Common myeloid progenitor, CD34-positive (primary cell): ENCODE measurements at regions not wholly inside any gene's neighbourhood (a gene's known extent, or its start where the extent isn't known, plus 50 kb on each side); places are given as distances from the start of the nearest gene placed in this dataset.
A peak's percentile ranks its signal among the peaks of the same experiment; 100 is the strongest.

Source experiments
- CTCF ChIA-PET: fragments of 350-600 bp; sonication (Branson Sonifier 250); formaldehyde crosslinking; loops from one replicate; lab custom pipeline; 2021; ENCODE audit warnings: antibody characterized with exemption; lab: Charles Lee
- POLR2A ChIA-PET: fragments of 350-600 bp; sonication (Branson Sonifier 250); formaldehyde crosslinking; loops from one replicate; lab custom pipeline; 2021; ENCODE audit warnings: antibody characterized with exemption; lab: Charles Lee
- DNase-seq, 3 donors: peaks; one replicate each; pipeline versions ENCODE4 v3.0.0 to v3.0.0-alpha.2; 2013
- H3K27ac ChIP-seq, 2 experiments: 1 replicate in 1 of 2; 2 replicates in 1 of 2; pipeline ENCODE4 v1.7.0; 2013; ENCODE audit warnings: inconsistent platforms in 2 of 2, low read length in 2 of 2, mild to moderate bottlenecking in 2 of 2, low read depth in 1 of 2, moderate library complexity in 1 of 2; ENCODE audit not compliant: severe bottlenecking in 2 of 2, insufficient read depth in 1 of 2, poor library complexity in 1 of 2
- H3K27me3 ChIP-seq, 5 experiments: replicated peaks in 2 of 5; 1 replicate in 3 of 5; 2 replicates in 2 of 5; pipeline versions ENCODE4 v1.6.1 to v1.7.0; 2013; ENCODE audit warnings: low read length in 4 of 5, mild to moderate bottlenecking in 2 of 5, moderate library complexity in 2 of 5, inconsistent platforms in 1 of 5; ENCODE audit not compliant: insufficient read depth in 5 of 5, control insufficient read depth in 4 of 5
- H3K36me3 ChIP-seq, 4 experiments: 1 replicate in 2 of 4; 2 replicates in 2 of 4; pipeline versions ENCODE4 v1.6.1 to v1.7.0; 2013; ENCODE audit warnings: low read length in 3 of 4, control low read depth in 1 of 4, mild to moderate bottlenecking in 1 of 4; ENCODE audit not compliant: control insufficient read depth in 4 of 4, insufficient read depth in 4 of 4
- H3K4me1 ChIP-seq, 4 experiments: 1 replicate in 3 of 4; 2 replicates in 1 of 4; pipeline versions ENCODE4 v1.6.1 to v1.7.1; 2013; ENCODE audit warnings: low read length in 3 of 4, mild to moderate bottlenecking in 3 of 4, control low read depth in 1 of 4, inconsistent platforms in 1 of 4, moderate library complexity in 1 of 4; ENCODE audit not compliant: control insufficient read depth in 4 of 4, insufficient read depth in 4 of 4; ENCODE audit errors: control extremely low read depth in 1 of 4
- H3K4me3 ChIP-seq, 7 experiments: 1 replicate in 4 of 7; 2 replicates in 3 of 7; pipeline versions ENCODE4 v1.5.1 to v1.7.0; 2013; ENCODE audit warnings: mild to moderate bottlenecking in 7 of 7, low read length in 6 of 7, moderate library complexity in 6 of 7, inconsistent platforms in 2 of 7, low read depth in 2 of 7, control low read depth in 1 of 7; ENCODE audit not compliant: insufficient read depth in 4 of 7, control insufficient read depth in 1 of 7; ENCODE audit errors: extremely low read depth in 1 of 7
- H3K9me3 ChIP-seq, 5 experiments: 1 replicate in 4 of 5; 2 replicates in 1 of 5; pipeline versions ENCODE4 v1.6.1 to v1.7.1; 2013; ENCODE audit warnings: low read length in 4 of 5, mild to moderate bottlenecking in 2 of 5, inconsistent platforms in 1 of 5, low read depth in 1 of 5, moderate library complexity in 1 of 5; ENCODE audit not compliant: control insufficient read depth in 4 of 5, insufficient read depth in 2 of 5; ENCODE audit errors: control extremely low read depth in 1 of 5
- WGBS: methylation state at CpG from one replicate; pipeline ENCODE4 v1.1.5; 2013; ENCODE audit not compliant: insufficient coverage; 5-methylcytosine and 5-hydroxymethylcytosine counted together

- Histone ChIP-seq H3K4me1 (no peaks in the 10 kb centered on the region), H3K36me3 (no peaks in the 10 kb centered on the region), H3K27me3 (peaks cover 0 to 3% (median 0%) of the 10 kb centered on the region in 5 experiments), H3K4me3 (no peak overlapping the region), H3K9me3 (peaks cover 0 to 2% (median 0%) of the 10 kb centered on the region in 5 experiments), H3K27ac (no peak overlapping the region)
- POLR2A ChIA-PET = no interaction called here
- CTCF ChIA-PET = no interaction called here
- no peak for DNase-seq
Observed at GRCh38 chr6:97423190-97423589, 140.2 kb upstream of the MMS22L start.

GRCh38 chr6:97427648-97428047 is 144.6 kb upstream of the MMS22L start:
- no peak for DNase-seq
- ChIA-PET CTCF (no interaction called here), POLR2A (no interaction called here)
- H3K4me1 ChIP-seq = no peaks in the 10 kb centered on the region
- H3K36me3 ChIP-seq = no peaks in the 10 kb centered on the region
- H3K27ac ChIP-seq = no peak overlapping the region
- H3K9me3 ChIP-seq = no peaks in the 10 kb centered on the region
- peaks cover 0 to 3% (median 0%) of the 10 kb centered on the region in 5 experiments for H3K27me3 ChIP-seq
- H3K4me3 ChIP-seq = no peak overlapping the region

- H3K4me1 ChIP-seq = no peaks in the 10 kb centered on the region
- POLR2A ChIA-PET = no interaction called here
Observed at GRCh38 chr6:97437087-97437486, 154.1 kb upstream of the MMS22L start.

GRCh38 chr6:97438011-97438671 is 155.1 kb upstream of the MMS22L start:
- DNase-seq = no peak
- POLR2A ChIA-PET = no interaction called here
- Histone ChIP-seq H3K4me3 (no peak overlapping the region), H3K27me3 (peaks cover 0 to 4% (median 0%) of the 10 kb centered on the region in 5 experiments), H3K27ac (no peak overlapping the region), H3K4me1 (no peaks in the 10 kb centered on the region), H3K9me3 (no peaks in the 10 kb centered on the region), H3K36me3 (no peaks in the 10 kb centered on the region)
- WGBS = 97% methylated on average over 3 of the region's 4 CpGs
- CTCF ChIA-PET = interaction anchor here (0.9 to 2.1 kb wide), 3 partner anchors 11 to 254 kb away, joined by 3 to 8 read pairs (median 3); no protein-coding TSS in a partner anchor

More at GRCh38 chr6:97437087-97437486, 154.1 kb upstream of the MMS22L start:
- peak; percentile 14 to 27 (median 23) for DNase-seq
- H3K27ac ChIP-seq = no peak overlapping the region
- no peaks in the 10 kb centered on the region for H3K9me3 ChIP-seq
- H3K4me3 ChIP-seq = no peak overlapping the region
- CTCF ChIA-PET = interaction anchor here (1.0 to 2.1 kb wide), 2 partner anchors 12 to 253 kb away, joined by 4 to 8 read pairs; no protein-coding TSS in a partner anchor
- H3K36me3 ChIP-seq = no peaks in the 10 kb centered on the region
- peaks cover 0 to 4% (median 0%) of the 10 kb centered on the region in 5 experiments for H3K27me3 ChIP-seq
- WGBS = no CpG with 5 or more reads among the region's 3 CpGs

- Histone ChIP-seq H3K27me3 (no peaks in the 10 kb centered on the region), H3K36me3 (no peaks in the 10 kb centered on the region), H3K9me3 (no peaks in the 10 kb centered on the region), H3K27ac (no peak overlapping the region), H3K4me3 (no peak overlapping the region), H3K4me1 (no peaks in the 10 kb centered on the region)
- POLR2A ChIA-PET = no interaction called here
- DNase-seq = peak in 2 of 3 donors; percentile 8
- WGBS = 56% methylated on average over 4 of the region's 7 CpGs
- CTCF ChIA-PET = interaction anchor here (0.7 to 1.1 kb wide), 4 partner anchors 10 to 48 kb away, joined by 3 to 4 read pairs (median 3); no protein-coding TSS in a partner anchor
Observed at GRCh38 chr6:97440590-97441176, 157.7 kb upstream of the MMS22L start.

- DNase-seq = no peak
- POLR2A ChIA-PET = no interaction called here
- Histone ChIP-seq H3K4me3 (no peak overlapping the region), H3K27me3 (peaks cover 0 to 2% (median 0%) of the 10 kb centered on the region in 5 experiments), H3K36me3 (no peaks in the 10 kb centered on the region), H3K9me3 (no peaks in the 10 kb centered on the region), H3K4me1 (no peaks in the 10 kb centered on the region), H3K27ac (no peak overlapping the region)
- CTCF ChIA-PET = no interaction called here
- no CpG with 5 or more reads among the region's 5 CpGs for WGBS
Observed at GRCh38 chr6:97443408-97444080, 160.5 kb upstream of the MMS22L start.

GRCh38 chr6:97445407-97445806 is 162.4 kb upstream of the MMS22L start:
- H3K9me3 ChIP-seq = no peaks in the 10 kb centered on the region
- H3K4me3 ChIP-seq = no peak overlapping the region
- POLR2A ChIA-PET = no interaction called here
- H3K36me3 ChIP-seq = no peaks in the 10 kb centered on the region
- CTCF ChIA-PET = no interaction called here
- H3K27ac ChIP-seq = no peak overlapping the region
- H3K4me1 ChIP-seq = no peaks in the 10 kb centered on the region
- DNase-seq = no peak
- peaks cover 0 to 2% (median 0%) of the 10 kb centered on the region in 5 experiments for H3K27me3 ChIP-seq
- WGBS = 88% methylated on average over 1 of the region's 3 CpGs
